Nephron progenitor cell (in vitro differentiated cells): ENCODE measurements at regions not wholly inside any gene's neighbourhood (a gene's known extent, or its start where the extent isn't known, plus 50 kb on each side); places are given as distances from the start of the nearest gene placed in this dataset.
A peak's percentile ranks its signal among the peaks of the same experiment; 100 is the strongest.

ENCODE experiments used
- DNase-seq: peaks from one replicate; pipeline ENCODE4 v3.0.0; 2021
- H3K27ac Mint-ChIP-seq: 2 replicates; pipeline ENCODE4 v1.8.0; 2021; ENCODE audit warnings: mild to moderate bottlenecking, moderate library complexity, mixed read lengths
- H3K27me3 Mint-ChIP-seq: 2 replicates; pipeline ENCODE4 v1.8.0; 2021; ENCODE audit warnings: mild to moderate bottlenecking, low read depth, mixed read lengths; ENCODE audit not compliant: poor library complexity
- H3K36me3 Mint-ChIP-seq: 2 replicates; pipeline ENCODE4 v1.8.0; 2021; ENCODE audit warnings: low read depth, mixed read lengths
- H3K4me1 Mint-ChIP-seq: 2 replicates; pipeline ENCODE4 v1.8.0; 2021; ENCODE audit warnings: mixed read lengths
- H3K4me3 Mint-ChIP-seq: 2 replicates; pipeline ENCODE4 v1.8.0; 2021; ENCODE audit warnings: mild to moderate bottlenecking, moderate library complexity, mixed read lengths
- H3K9me3 Mint-ChIP-seq: 2 replicates; pipeline ENCODE4 v1.8.0; 2021; ENCODE audit warnings: mild to moderate bottlenecking, moderate library complexity, mixed read lengths
- TF ChIP-seq, protein P1 (sequence below): fragments of 200-600 bp; sonication (generic); IDR thresholded peaks from 2 replicates; pipeline ENCODE4 v1.5.0; 2021; ENCODE audit warnings: antibody characterized with exemption

DNA sequence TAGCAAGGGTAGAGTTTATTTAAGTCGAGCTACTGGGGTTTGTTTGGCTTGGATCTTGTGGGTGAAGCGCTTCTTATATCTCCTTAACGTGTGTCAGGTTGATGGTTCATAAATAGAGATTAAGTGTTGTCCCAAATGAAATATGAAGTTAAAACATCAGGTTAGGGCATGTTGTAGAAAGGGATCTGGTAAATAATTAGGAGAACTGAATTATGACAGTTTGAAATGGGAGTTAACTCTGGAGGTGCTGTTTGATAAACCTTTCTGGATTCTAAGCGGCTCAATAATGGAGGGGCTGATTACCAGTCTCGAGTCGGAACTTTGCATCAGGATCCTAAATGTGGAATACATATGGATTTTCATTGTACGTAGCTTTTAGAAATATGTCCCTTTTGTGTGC lies 717.0 kb upstream of the WWC1 start:
- H3K9me3 Mint-ChIP-seq = no peaks in the 10 kb centered on the region
- DNase-seq = no peak
- peaks cover 19% of the 10 kb centered on the region for H3K27me3 Mint-ChIP-seq
- no peak overlapping the region for H3K27ac Mint-ChIP-seq
- peaks cover 53% of the 10 kb centered on the region for H3K4me1 Mint-ChIP-seq
- peak overlapping the region; percentile 84 for H3K4me3 Mint-ChIP-seq
- H3K36me3 Mint-ChIP-seq = no peaks in the 10 kb centered on the region
- TF ChIP-seq, protein P1, sequence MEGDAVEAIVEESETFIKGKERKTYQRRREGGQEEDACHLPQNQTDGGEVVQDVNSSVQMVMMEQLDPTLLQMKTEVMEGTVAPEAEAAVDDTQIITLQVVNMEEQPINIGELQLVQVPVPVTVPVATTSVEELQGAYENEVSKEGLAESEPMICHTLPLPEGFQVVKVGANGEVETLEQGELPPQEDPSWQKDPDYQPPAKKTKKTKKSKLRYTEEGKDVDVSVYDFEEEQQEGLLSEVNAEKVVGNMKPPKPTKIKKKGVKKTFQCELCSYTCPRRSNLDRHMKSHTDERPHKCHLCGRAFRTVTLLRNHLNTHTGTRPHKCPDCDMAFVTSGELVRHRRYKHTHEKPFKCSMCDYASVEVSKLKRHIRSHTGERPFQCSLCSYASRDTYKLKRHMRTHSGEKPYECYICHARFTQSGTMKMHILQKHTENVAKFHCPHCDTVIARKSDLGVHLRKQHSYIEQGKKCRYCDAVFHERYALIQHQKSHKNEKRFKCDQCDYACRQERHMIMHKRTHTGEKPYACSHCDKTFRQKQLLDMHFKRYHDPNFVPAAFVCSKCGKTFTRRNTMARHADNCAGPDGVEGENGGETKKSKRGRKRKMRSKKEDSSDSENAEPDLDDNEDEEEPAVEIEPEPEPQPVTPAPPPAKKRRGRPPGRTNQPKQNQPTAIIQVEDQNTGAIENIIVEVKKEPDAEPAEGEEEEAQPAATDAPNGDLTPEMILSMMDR = no peak

DNA sequence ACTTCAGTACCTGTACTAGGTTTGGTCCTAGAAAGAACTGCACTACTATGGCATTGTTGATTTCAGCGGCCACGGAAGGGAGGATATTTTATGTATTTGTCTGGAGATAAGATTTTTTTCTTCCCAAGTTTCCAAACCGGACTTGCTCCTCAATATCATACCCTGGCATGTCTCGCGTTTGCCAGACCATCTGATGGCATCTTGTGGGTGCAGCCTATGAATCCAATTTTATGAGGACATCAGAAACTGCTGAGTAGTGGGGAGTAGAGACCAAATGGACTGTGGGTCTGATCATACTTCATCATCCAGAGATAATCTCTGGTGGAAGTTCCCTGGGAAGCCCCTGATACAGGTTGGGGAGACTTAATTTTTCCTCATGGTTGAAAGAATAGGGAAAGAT lies 716.1 kb upstream of the WWC1 start:
- H3K4me3 Mint-ChIP-seq = peak overlapping the region; percentile 84
- peaks cover 48% of the 10 kb centered on the region for H3K4me1 Mint-ChIP-seq
- peaks cover 19% of the 10 kb centered on the region for H3K27me3 Mint-ChIP-seq
- TF ChIP-seq, protein P1 = no peak
- H3K9me3 Mint-ChIP-seq = no peaks in the 10 kb centered on the region
- DNase-seq = no peak
- no peaks in the 10 kb centered on the region for H3K36me3 Mint-ChIP-seq
- H3K27ac Mint-ChIP-seq = no peak overlapping the region

DNA sequence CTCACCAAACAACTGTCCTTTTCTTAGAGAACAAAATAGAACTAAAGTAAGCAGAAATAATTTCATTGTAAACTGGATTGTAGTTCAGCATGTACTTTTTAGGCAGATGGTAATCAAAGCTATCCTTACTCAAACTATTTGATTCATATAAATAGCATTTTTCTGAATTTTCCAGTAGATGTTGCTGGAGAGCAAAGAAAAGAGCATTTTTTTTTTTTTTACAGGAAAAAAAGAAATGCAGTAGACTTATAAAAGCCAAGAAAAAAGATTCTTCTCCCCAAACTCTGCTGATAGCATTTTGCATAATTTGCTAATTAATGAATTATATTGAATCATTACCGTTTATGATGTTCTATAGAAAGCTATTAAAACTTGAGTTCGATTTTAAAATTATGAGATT lies 715.3 kb upstream of the WWC1 start:
- Mint-ChIP-seq H3K27me3 (peaks cover 19% of the 10 kb centered on the region), H3K4me3 (no peak overlapping the region)

DNA sequence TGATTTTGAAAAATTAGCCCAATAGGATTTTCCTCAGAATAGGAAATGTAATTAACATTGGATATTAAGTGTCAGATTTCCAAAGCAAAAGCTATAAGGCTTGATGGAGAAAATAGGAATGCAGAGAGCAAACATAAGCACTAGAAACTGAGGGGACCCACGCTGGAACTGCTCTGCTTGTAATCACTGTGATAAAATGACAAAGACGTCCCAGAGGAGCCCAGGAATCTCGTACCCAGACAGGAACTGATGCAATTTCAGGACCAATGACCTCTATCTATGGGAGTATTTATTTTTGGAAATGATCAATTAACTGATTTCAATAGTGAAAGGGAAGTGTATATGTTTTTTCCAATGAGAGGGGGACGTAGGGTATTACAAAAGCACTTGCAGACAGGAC lies 714.5 kb upstream of the WWC1 start:
- H3K9me3 Mint-ChIP-seq = no peaks in the 10 kb centered on the region
- no peaks in the 10 kb centered on the region for H3K36me3 Mint-ChIP-seq
- H3K4me3 Mint-ChIP-seq = peak overlapping the region; percentile 35
- peaks cover 36% of the 10 kb centered on the region for H3K4me1 Mint-ChIP-seq
- no peak overlapping the region for H3K27ac Mint-ChIP-seq
- TF ChIP-seq, protein P1 = no peak
- no peak for DNase-seq
- H3K27me3 Mint-ChIP-seq = peaks cover 18% of the 10 kb centered on the region

More for the DNA sequence above, 715.3 kb upstream of the WWC1 start:
- H3K36me3 Mint-ChIP-seq = no peaks in the 10 kb centered on the region
- TF ChIP-seq, protein P1 = no peak
- no peak overlapping the region for H3K27ac Mint-ChIP-seq
- H3K9me3 Mint-ChIP-seq = no peaks in the 10 kb centered on the region
- peaks cover 42% of the 10 kb centered on the region for H3K4me1 Mint-ChIP-seq
- DNase-seq = no peak

DNA sequence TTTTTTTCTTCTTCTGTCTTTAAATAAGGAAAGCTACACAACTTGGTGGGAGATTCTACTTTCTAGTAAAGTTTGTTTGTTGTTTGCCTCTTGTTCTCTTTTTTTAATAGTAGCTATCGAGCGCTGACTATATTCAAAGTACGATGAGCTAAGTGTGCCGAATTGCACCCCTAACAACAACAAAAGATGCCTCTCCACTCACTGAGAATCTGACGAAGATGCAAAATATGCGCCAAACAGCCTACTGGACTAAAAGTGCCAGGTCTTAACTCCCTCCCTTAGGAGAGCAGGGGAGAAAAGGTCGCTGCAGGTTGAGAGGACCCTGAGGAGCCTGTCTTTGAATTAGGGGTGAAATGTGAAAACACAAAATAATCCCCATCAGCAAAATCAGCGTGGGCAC lies 713.8 kb upstream of the WWC1 start:
- H3K36me3 Mint-ChIP-seq = no peaks in the 10 kb centered on the region
- no peak overlapping the region for H3K27ac Mint-ChIP-seq
- H3K4me1 Mint-ChIP-seq = peaks cover 34% of the 10 kb centered on the region
- DNase-seq = no peak
- H3K9me3 Mint-ChIP-seq = no peaks in the 10 kb centered on the region
- peaks cover 16% of the 10 kb centered on the region for H3K27me3 Mint-ChIP-seq
- H3K4me3 Mint-ChIP-seq = no peak overlapping the region
- TF ChIP-seq, protein P1 = no peak

DNA sequence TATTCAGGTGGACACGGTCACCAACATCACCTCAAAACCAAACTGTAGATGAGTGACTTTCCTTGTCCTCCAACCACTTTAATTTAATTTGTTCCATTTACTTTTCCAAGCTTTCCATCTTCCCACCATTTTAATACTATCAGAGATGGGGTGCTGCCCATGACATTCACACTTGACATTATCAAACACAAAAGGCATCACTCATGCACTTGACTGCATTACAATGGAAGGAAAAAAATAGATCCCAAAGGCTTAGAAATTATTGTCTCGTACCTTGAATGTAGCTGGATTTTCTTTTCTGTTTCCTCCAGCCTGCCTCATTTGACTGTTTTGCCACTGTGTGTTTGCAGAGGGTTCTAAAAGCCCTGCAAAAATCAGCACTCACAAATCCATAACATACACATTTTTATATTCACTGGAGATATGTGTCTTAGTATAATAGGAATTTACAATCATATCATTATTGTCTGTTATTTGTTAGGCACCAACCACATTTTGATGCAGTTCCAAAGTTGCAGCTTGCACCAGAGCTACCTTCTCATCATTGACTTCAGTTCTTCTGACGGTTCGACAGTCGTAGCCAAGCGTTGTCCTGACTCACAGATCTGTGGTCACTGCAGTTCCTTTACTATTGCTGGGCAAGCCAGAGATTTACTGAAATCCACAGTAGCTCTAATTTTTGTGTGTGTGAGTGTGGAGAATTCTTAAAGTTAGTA lies 712.3 kb upstream of the WWC1 start:
- Mint-ChIP-seq H3K27ac (no peak overlapping the region), H3K4me3 (no peak overlapping the region), H3K4me1 (peaks cover 23% of the 10 kb centered on the region), H3K9me3 (no peaks in the 10 kb centered on the region), H3K27me3 (peaks cover 16% of the 10 kb centered on the region), H3K36me3 (no peaks in the 10 kb centered on the region)
- TF ChIP-seq, protein P1 = no peak
- no peak for DNase-seq
